Stimulated activated CD4-positive, alpha-beta T cell treated with anti-CD3 and anti-CD28 coated beads, TNF-alpha, amount 100 ng/mL, for 1 hour (primary cell): ENCODE measurements at regions not wholly inside any gene's neighbourhood (a gene's known extent, or its start where the extent isn't known, plus 50 kb on each side); places are given as distances from the start of the nearest gene placed in this dataset.
"Not testable (repeated sequence)": the region's sequence is repeated elsewhere in the genome, so short reads cannot be mapped to it uniquely, and the experiment has no call there.

Experiments used
- DNase-seq, 3 donors: peaks; one replicate each; pipeline ENCODE4 v3.0.0-alpha.2; 2020; ENCODE audit warnings: low read depth in 3 of 3, low spot score in 1 of 3

GRCh38 chr18:78792094-78792493 is 187.5 kb upstream of the SALL3 start:
- DNase-seq, result no peak

- no peak for DNase-seq
Observed at GRCh38 chr18:78792736-78793135, 186.9 kb upstream of the SALL3 start.

- DNase-seq, result no peak
Observed at GRCh38 chr18:78793313-78794070, 186.1 kb upstream of the SALL3 start.

- no peak for DNase-seq
Observed at GRCh38 chr18:78794071-78794430, 185.6 kb upstream of the SALL3 start.

- DNase-seq, result no peak
Observed at GRCh38 chr18:78796693-78797455, 182.7 kb upstream of the SALL3 start.

- no peak for DNase-seq
Observed at GRCh38 chr18:78797499-78797898, 182.1 kb upstream of the SALL3 start.

- no peak for DNase-seq
Observed at GRCh38 chr18:78798402-78799175, 181.0 kb upstream of the SALL3 start.

GRCh38 chr18:78799382-78800089 is 180.1 kb upstream of the SALL3 start:
- DNase-seq, result no peak

GRCh38 chr18:78800102-78800851 is 179.3 kb upstream of the SALL3 start:
- DNase-seq, result not testable (repeated sequence)

- DNase-seq, result no peak
Observed at GRCh38 chr18:78801011-78801410, 178.6 kb upstream of the SALL3 start.

GRCh38 chr18:78803104-78803503 is 176.5 kb upstream of the SALL3 start:
- DNase-seq, result no peak

GRCh38 chr18:78804206-78805030 is 175.2 kb upstream of the SALL3 start:
- no peak for DNase-seq

- DNase-seq, result no peak
Observed at GRCh38 chr18:78805840-78806239, 173.8 kb upstream of the SALL3 start.

GRCh38 chr18:78807668-78808067 is 171.9 kb upstream of the SALL3 start:
- no peak for DNase-seq

GRCh38 chr18:78809845-78810244 is 169.8 kb upstream of the SALL3 start:
- no peak for DNase-seq

- no peak for DNase-seq
Observed at GRCh38 chr18:78810706-78811105, 168.9 kb upstream of the SALL3 start.

GRCh38 chr18:78812067-78812466 is 167.6 kb upstream of the SALL3 start:
- no peak for DNase-seq

GRCh38 chr18:78813156-78813555 is 166.5 kb upstream of the SALL3 start:
- DNase-seq, result no peak

- no peak for DNase-seq
Observed at GRCh38 chr18:78813936-78814710, 165.5 kb upstream of the SALL3 start.
